HG03196 (cell line): ENCODE measurements at regions not wholly inside any gene's neighbourhood (a gene's known extent, or its start where the extent isn't known, plus 50 kb on each side); places are given as distances from the start of the nearest gene placed in this dataset.
"Not testable (repeated sequence)": the region's sequence is repeated elsewhere in the genome, so short reads cannot be mapped to it uniquely, and the experiment has no call there.

Experiments used
- ATAC-seq: cut with Tn5 transposase; IDR thresholded peaks from one replicate; pipeline ENCODE4 v1.9.1; 2021; ENCODE audit not compliant: unreplicated experiment

- no peak for ATAC-seq
Measured at GRCh38 chr1:104018922-104019674, 269.4 kb downstream of the AMY1C start.

- ATAC-seq = no peak
Measured at GRCh38 chr1:104019675-104020049, 270.0 kb downstream of the AMY1C start.

- no peak for ATAC-seq
Measured at GRCh38 chr1:104028416-104029035, 278.8 kb downstream of the AMY1C start.

GRCh38 chr1:104029456-104029970 is 279.8 kb downstream of the AMY1C start:
- ATAC-seq = no peak

- ATAC-seq = no peak
Measured at GRCh38 chr1:104056786-104057185, 307.1 kb downstream of the AMY1C start.

GRCh38 chr1:104057219-104057898 is 307.7 kb downstream of the AMY1C start:
- ATAC-seq = not testable (repeated sequence)

- ATAC-seq = not testable (repeated sequence)
Measured at GRCh38 chr1:104061637-104062036, 311.9 kb downstream of the AMY1C start.

- no peak for ATAC-seq
Measured at GRCh38 chr1:104064399-104064798, 314.7 kb downstream of the AMY1C start.

- no peak for ATAC-seq
Measured at GRCh38 chr1:104072915-104073371, 323.2 kb downstream of the AMY1C start.

GRCh38 chr1:104073463-104073902 is 323.8 kb downstream of the AMY1C start:
- ATAC-seq = no peak

GRCh38 chr1:104082221-104082620 is 332.5 kb downstream of the AMY1C start:
- no peak for ATAC-seq

- ATAC-seq = no peak
Measured at GRCh38 chr1:104084380-104084779, 334.7 kb downstream of the AMY1C start.

GRCh38 chr1:104092698-104093097 is 343.0 kb downstream of the AMY1C start:
- no peak for ATAC-seq

GRCh38 chr1:104098837-104099236 is 349.1 kb downstream of the AMY1C start:
- ATAC-seq = no peak

GRCh38 chr1:104100115-104100514 is 350.4 kb downstream of the AMY1C start:
- ATAC-seq = no peak

- ATAC-seq = no peak
Measured at GRCh38 chr1:104105465-104105864, 355.8 kb downstream of the AMY1C start.

- ATAC-seq = no peak
Measured at GRCh38 chr1:104120525-104120924, 370.8 kb downstream of the AMY1C start.

GRCh38 chr1:104121271-104121670 is 371.6 kb downstream of the AMY1C start:
- no peak for ATAC-seq

- ATAC-seq = no peak
Measured at GRCh38 chr1:104125266-104125665, 375.6 kb downstream of the AMY1C start.

GRCh38 chr1:104125970-104126369 is 376.3 kb downstream of the AMY1C start:
- no peak for ATAC-seq

GRCh38 chr1:104132382-104132973 is 382.8 kb downstream of the AMY1C start:
- ATAC-seq = peak; percentile 59
